GM18867 (cell line): ENCODE measurements at regions not wholly inside any gene's neighbourhood (a gene's known extent, or its start where the extent isn't known, plus 50 kb on each side); places are given as distances from the start of the nearest gene placed in this dataset.

Experiments used
- ATAC-seq: cut with Tn5 transposase; IDR thresholded peaks from one replicate; pipeline ENCODE4 v1.9.1; 2021; ENCODE audit warnings: mild to moderate bottlenecking, moderate library complexity; ENCODE audit not compliant: unreplicated experiment

- no peak for ATAC-seq
Observed at GRCh38 chr4:106687026-106687425, 318.4 kb upstream of the GIMD1 start.

GRCh38 chr4:106681381-106681921 is 312.9 kb upstream of the GIMD1 start:
- ATAC-seq, result no peak

GRCh38 chr4:106679063-106679462 is 310.5 kb upstream of the GIMD1 start:
- no peak for ATAC-seq

DNA sequence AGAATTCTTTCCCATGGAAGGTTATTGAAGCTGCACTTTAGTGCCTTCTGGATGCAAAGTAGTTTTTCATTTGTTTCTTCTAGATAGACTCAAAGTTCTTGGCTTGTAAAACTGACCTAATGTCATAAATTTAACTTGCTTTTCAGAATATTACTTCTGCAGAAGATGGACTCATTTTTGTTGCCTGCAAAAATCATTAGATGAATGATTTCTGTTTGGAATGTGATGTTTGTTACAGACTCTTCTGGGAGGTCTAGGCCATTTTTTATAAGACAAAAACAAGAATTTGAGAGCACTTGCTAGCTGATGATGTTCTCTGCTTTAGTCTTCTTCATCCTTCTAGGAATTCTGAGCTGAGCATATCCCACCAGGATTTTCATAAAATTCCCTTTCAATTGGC is 308.6 kb upstream of the GIMD1 start:
- no peak for ATAC-seq

DNA sequence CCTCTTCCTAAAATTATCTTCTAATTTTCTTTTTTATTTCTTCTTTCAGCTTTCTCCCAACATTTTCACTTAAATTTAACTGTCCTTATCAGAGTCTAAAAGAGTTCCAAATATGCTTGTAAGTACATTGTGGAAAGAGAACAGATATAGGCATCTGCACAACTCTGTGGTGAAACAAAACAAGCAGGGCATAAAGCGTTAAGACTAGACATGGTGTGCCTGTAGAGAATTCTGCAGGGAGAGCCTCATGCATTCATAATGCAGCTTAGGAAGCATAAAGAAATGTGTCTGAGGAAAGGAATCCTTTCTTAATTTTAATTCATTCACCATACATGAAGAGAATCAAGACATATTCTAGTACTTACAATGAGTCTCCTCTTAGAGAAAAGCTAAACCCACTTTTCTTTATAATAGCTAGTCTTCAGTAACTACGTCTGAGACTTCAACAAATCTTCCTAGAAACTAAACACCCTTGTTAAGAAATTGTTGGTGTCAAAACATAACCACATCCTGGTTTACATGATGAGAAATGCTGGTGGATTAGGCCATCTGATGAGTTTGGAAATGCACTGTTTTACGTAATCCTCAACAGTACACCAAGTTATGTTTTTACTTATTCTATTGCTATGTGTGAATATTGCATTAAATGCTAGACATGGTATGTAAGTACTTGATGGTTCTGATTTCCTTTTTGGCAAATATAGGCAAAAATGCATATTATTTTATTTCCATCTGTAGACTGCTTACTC is 307.8 kb upstream of the GIMD1 start:
- ATAC-seq, result no peak

- ATAC-seq, result no peak
Observed at GRCh38 chr4:106671716-106672115, 303.1 kb upstream of the GIMD1 start.

GRCh38 chr4:106670976-106671375 is 302.4 kb upstream of the GIMD1 start:
- ATAC-seq, result no peak

GRCh38 chr4:106659371-106659770 is 290.8 kb upstream of the GIMD1 start:
- ATAC-seq, result no peak

GRCh38 chr4:106652095-106652494 is 283.5 kb upstream of the GIMD1 start:
- ATAC-seq, result no peak

DNA sequence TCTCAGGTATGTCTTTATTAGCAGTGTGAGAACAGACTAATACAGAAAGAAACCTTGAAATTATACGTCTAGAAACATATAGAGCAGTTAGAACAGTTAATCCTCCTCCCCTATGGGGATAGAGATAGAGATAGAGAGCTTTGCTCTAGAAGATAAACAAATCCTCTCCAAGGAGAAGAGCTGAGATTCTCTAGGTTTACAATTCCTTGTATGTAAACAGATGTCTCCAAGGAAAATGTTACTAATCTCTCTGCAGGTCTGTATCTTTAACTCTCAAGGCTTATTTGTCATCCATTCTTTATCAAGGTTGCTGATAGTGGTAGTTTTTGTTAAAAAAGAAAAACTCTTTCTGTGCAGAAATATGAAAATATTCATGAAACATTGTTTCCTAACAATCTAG is 282.1 kb upstream of the GIMD1 start:
- ATAC-seq, result no peak

DNA sequence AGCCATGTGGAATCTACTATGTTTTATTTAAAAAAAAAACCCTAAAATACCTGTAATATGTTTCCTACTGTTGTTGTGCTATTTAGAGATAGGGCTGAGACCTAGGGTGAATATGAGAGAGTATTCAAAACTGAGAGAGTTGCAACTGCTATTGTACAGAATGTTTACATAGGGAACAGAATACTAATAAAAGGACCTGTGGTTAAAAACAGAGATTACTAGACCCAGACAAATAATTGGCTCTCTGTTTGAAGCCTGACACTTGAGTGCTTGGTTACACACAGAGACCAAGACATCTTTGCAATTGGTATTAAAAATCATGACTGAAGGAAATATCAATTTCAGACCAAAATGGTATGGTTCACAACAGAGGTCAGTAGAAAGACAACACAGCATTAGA is 278.9 kb upstream of the GIMD1 start:
- no peak for ATAC-seq

- no peak for ATAC-seq
Observed at GRCh38 chr4:106629268-106629625, 260.7 kb upstream of the GIMD1 start.

DNA sequence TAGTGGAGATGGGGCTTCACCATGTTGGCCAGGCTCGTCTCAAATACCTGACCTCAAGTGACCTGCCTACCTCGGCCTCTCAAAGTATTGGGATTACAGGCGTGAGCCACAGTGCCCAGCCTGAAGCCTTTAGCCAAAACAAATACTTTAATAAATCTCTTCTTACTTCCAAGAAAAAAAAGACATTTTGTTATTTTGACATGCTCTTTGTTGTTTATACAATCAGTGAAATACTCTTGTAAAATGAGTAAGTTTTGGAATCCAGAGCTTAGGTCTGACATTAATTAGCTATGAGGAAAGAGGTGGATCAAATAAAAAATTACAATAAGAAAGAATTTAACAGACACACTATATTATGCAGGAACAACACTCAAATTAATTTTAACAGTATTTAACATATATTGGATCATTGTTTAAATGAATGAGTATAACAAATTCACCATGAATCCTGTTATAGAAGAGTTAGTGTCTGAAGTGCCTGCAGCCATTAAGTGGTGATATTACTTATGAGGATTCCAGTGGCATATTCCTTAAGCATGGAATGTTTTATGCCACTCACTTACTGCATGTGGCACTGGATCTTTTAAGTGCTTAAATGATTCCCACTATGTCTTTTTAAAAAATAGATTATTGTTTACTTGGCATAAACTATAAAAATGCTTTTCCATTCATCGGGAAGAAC is 260.1 kb upstream of the GIMD1 start:
- ATAC-seq, result no peak

DNA sequence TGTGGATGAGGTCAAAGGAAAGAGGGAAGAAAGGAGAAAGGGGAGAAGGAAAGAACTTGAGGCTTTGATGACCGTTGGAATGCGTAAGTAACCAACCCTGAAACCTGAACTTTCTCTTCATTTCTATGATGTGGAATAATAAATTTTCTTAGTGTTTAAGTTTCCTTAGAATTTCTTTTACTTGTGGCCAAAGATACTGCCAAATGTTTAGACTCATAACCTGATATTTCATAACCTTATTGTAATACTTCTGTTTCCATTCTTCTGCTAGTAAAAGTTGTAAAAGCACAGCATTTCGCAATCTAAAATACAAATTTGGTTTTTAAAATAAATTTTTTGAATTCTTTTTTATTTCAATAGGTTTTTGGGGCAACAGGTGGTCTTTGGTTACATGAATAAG is 258.5 kb upstream of the GIMD1 start:
- no peak for ATAC-seq

DNA sequence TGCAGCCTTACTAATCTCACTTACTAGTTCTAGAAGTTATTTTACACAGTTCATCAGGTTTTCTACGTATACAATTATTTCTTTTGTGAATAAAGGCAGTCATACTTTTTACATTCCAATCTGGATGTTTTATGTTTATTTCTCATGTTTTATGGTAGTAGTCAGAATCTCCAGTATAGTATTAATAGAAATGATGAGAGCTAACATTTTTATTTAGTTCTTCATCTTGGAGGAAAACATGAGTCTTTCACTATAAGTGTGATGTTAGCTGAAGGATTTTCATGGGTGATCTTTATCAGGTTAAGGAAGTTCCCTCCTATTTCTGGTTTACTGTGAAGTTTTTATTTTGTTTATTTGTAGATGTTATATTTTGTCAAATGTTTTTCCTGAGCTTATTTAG is 256.1 kb upstream of the GIMD1 start:
- no peak for ATAC-seq

GRCh38 chr4:106618956-106619355 is 250.4 kb upstream of the GIMD1 start:
- ATAC-seq, result no peak

GRCh38 chr4:106615961-106616360 is 247.4 kb upstream of the GIMD1 start:
- no peak for ATAC-seq

- ATAC-seq, result no peak
Observed at GRCh38 chr4:106615410-106615945, 246.9 kb upstream of the GIMD1 start.

DNA sequence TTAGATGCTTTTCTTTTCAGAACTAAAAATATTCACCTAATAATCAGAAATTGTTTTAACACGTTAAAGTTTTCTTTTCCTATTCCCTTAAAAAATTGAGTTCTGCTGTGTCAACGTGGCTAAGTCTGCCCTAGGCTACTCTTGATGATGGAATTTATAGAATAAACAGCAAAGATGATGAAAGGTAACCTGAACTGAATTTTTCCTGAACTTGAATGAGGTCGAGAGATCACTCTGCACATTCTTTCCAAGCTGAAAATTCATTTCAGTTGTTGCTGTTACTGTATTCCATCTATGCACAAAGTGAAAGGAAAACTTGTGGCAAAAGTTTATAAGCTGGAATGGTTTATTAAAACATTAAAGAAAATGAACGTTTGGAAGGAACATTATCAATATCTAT is 245.9 kb upstream of the GIMD1 start:
- no peak for ATAC-seq

- no peak for ATAC-seq
Observed at GRCh38 chr4:106609917-106610316, 241.3 kb upstream of the GIMD1 start.

- no peak for ATAC-seq
Observed at GRCh38 chr4:106607558-106607957, 239.0 kb upstream of the GIMD1 start.
